ENCODE measurements at regions not wholly inside any gene's neighbourhood (a gene's known extent, or its start where the extent isn't known, plus 50 kb on each side); places are given as distances from the start of the nearest gene placed in this dataset.

DNA sequence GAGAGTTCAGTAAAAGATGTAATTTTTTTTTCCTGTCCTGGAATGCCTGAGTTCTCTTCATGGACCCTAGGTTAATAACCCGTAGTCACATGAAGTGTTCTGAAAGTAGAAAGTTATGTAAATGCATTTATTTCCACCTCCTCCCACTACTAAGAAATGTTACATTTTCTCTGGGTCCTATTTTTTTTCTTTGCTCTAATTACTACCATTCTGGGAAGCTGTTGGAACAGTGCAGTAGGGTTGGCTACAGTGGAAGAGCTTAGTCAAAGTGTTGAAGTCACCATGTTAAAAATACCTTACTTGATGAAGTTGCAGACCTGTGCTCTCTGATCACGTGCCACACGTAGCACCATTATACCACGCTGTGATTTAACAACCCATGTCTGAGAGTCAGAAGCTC is 153.8 kb upstream of the TSC22D2 start:
- intact Hi-C loops (cut with DNase I; ENCODE audit: low total_unique reads): loop anchor here (10.0 kb wide), 1 partner anchor 90 kb away; no protein-coding TSS in a partner anchor
- no peaks in the 10 kb centered on the region for H3K9me3 ChIP-seq
- TF ChIP-seq, protein P1, sequence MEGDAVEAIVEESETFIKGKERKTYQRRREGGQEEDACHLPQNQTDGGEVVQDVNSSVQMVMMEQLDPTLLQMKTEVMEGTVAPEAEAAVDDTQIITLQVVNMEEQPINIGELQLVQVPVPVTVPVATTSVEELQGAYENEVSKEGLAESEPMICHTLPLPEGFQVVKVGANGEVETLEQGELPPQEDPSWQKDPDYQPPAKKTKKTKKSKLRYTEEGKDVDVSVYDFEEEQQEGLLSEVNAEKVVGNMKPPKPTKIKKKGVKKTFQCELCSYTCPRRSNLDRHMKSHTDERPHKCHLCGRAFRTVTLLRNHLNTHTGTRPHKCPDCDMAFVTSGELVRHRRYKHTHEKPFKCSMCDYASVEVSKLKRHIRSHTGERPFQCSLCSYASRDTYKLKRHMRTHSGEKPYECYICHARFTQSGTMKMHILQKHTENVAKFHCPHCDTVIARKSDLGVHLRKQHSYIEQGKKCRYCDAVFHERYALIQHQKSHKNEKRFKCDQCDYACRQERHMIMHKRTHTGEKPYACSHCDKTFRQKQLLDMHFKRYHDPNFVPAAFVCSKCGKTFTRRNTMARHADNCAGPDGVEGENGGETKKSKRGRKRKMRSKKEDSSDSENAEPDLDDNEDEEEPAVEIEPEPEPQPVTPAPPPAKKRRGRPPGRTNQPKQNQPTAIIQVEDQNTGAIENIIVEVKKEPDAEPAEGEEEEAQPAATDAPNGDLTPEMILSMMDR (IDR thresholded peaks at IDR 0.05): no peak
- no peak overlapping the region for H3K4me3 ChIP-seq
- no peaks in the 10 kb centered on the region for H3K36me3 ChIP-seq
- H3K27me3 ChIP-seq: no peaks in the 10 kb centered on the region
- peak overlapping the region; percentile 61 to 62 for H3K27ac ChIP-seq
- peaks cover 0 to 57% (median 30%) of the 10 kb centered on the region in 4 donors for H3K4me1 ChIP-seq
- DNase-seq: peak in 1 of 2 donors; percentile 31

DNA sequence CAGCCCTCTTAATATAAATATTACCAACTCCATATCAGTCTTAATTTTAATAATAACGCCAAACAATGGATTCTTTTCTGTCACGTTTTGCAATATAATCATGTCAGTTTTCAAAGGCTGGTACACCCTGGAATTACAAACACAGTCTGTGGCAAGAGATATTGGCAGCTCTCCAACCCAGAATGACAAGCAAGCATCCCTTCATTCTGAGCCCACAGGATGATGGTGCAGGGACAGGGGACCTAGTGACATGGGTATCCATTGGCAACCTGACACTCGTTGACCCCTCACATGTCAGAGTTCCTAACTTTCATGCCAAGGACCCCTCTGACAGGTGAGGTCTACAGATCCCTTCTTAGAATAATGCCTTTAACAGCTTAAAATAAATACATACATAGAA is 154.5 kb upstream of the TSC22D2 start:
- intact Hi-C loops (cut with DNase I; ENCODE audit: low total_unique reads): loop anchor here (10.0 kb wide), 1 partner anchor 91 kb away; no protein-coding TSS in a partner anchor
- no peak for DNase-seq
- Histone ChIP-seq H3K9me3 (no peaks in the 10 kb centered on the region), H3K36me3 (no peaks in the 10 kb centered on the region), H3K27ac (peak overlapping the region; percentile 49 to 62), H3K4me3 (no peak overlapping the region), H3K4me1 (peaks cover 0 to 61% (median 30%) of the 10 kb centered on the region in 4 donors), H3K27me3 (no peaks in the 10 kb centered on the region)
- TF ChIP-seq, protein P1 (IDR thresholded peaks at IDR 0.05): no peak

DNA sequence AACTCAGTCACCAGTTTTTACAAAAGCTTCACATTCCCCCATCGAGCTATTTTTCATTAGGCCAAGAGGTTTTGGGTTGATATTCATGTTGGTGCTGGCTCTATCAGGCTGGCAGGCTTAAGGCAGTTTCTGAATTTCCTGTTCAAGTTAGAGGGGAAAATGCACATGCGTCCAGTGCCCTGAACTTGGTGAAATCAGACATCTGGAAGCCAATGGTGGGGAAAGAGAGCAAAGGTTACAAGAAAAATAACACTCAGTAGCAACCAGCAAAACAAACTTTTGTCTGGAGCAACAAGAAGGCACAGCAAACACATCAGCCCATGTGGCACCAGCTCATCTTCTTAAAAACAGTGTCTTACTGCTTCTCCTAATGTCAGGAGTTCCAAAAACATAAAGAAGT is 155.6 kb upstream of the TSC22D2 start:
- intact Hi-C loops (cut with DNase I; ENCODE audit: low total_unique reads): loop anchor here (10.0 kb wide), 1 partner anchor 92 kb away; no protein-coding TSS in a partner anchor
- Histone ChIP-seq H3K4me3 (no peak overlapping the region), H3K4me1 (peaks cover 0 to 64% (median 30%) of the 10 kb centered on the region in 4 donors), H3K27me3 (no peaks in the 10 kb centered on the region), H3K36me3 (no peaks in the 10 kb centered on the region), H3K9me3 (no peaks in the 10 kb centered on the region), H3K27ac (peak overlapping the region; percentile 49 to 62)
- TF ChIP-seq, protein P1 (IDR thresholded peaks at IDR 0.05): no peak
- peak in 1 of 2 donors; percentile 29 for DNase-seq

DNA sequence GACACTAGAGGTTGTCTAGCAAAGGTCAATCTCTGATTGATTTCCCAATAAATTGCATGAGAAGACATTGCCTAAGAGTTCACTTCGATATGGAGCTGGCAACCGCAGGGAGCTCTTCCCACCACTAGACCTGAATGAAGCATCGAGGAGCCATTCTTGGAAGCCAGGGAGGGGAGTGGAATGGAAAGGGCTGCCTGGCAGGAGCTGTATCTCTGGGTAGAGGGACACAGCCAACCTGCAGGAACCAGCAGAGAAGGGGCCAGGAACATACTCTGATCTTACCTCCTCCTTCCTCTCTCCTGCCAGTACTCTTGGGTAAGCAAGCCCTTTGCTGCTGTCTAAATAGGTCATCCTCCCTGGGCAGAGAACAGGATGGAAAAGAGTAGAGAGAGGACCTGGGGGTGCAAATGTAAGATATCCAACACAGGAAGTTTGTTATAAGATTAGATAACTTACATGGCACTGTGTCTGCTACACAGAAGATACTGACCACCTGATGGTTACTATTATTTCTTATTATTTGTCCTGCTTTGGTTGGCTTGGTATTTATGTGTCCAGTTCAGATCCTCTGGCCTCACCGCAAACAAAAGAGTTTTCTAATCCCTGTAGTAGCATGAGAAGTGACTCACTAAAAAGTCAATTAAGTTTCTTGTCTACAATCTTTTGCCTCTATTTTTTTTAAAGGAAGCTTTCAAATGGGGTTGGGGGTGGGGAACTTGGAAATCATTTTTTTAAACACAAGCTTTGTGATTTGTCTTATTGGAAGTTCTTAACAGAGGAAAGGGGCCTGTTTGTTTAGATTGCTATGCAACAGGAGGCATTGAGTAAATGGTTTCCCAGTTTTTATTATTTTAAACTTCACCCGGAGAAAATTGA is 156.7 kb upstream of the TSC22D2 start:
- intact Hi-C loops (cut with DNase I; ENCODE audit: low total_unique reads): loop anchor here (10.0 kb wide), 1 partner anchor 93 kb away; no protein-coding TSS in a partner anchor
- TF ChIP-seq, protein P1 (IDR thresholded peaks at IDR 0.05): no peak
- peaks cover 0 to 64% (median 30%) of the 10 kb centered on the region in 4 donors for H3K4me1 ChIP-seq
- no peak for DNase-seq
- H3K4me3 ChIP-seq: no peak overlapping the region
- H3K9me3 ChIP-seq: no peaks in the 10 kb centered on the region
- peak overlapping the region; percentile 49 to 62 for H3K27ac ChIP-seq
- no peaks in the 10 kb centered on the region for H3K27me3 ChIP-seq
- no peaks in the 10 kb centered on the region for H3K36me3 ChIP-seq

DNA sequence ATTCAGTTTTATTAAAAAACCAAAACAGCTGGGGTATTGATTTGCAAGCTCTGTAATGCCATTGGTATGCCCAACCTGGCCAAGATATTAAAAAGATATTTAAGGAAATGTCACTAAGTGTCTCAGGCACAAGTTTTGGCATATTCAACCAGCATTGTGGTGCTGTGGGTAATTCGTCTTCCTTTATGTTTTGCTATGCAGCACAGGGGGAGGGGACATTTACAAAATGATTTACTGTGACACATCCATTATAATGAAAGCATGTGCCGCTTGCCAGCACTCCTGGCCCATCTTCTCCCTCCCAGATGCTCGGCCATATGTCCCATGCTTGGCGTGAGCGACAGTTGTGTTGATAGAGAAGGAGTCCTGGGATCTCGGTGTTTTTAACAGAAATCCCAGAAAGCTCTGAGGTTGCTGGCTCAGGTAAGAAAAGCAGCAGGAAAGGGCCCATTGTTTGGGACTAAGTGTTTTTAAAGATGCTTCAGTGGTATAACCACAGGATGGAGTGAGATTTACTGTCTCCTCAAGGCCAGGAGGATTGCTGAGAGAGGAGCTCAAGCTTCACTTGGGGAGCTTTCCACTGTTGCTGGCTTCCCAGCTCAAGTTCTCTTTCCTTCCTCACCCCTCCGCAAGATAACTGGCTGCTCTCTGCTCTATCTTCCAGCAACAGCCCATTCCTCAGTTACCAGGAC is 158.2 kb upstream of the TSC22D2 start:
- H3K27ac ChIP-seq: no peak overlapping the region
- no peaks in the 10 kb centered on the region for H3K9me3 ChIP-seq
- intact Hi-C loops (cut with DNase I; ENCODE audit: low total_unique reads): loop anchor here (10.0 kb wide), 1 partner anchor 95 kb away; no protein-coding TSS in a partner anchor
- peaks cover 0 to 56% (median 26%) of the 10 kb centered on the region in 4 donors for H3K4me1 ChIP-seq
- no peaks in the 10 kb centered on the region for H3K36me3 ChIP-seq
- H3K27me3 ChIP-seq: no peaks in the 10 kb centered on the region
- no peak for DNase-seq
- H3K4me3 ChIP-seq: no peak overlapping the region
- TF ChIP-seq, protein P1 (IDR thresholded peaks at IDR 0.05): no peak
